ENCODE measurements at regions not wholly inside any gene's neighbourhood (a gene's known extent, or its start where the extent isn't known, plus 50 kb on each side); places are given as distances from the start of the nearest gene placed in this dataset.
A peak's percentile ranks its signal among the peaks of the same experiment; 100 is the strongest.

DNA sequence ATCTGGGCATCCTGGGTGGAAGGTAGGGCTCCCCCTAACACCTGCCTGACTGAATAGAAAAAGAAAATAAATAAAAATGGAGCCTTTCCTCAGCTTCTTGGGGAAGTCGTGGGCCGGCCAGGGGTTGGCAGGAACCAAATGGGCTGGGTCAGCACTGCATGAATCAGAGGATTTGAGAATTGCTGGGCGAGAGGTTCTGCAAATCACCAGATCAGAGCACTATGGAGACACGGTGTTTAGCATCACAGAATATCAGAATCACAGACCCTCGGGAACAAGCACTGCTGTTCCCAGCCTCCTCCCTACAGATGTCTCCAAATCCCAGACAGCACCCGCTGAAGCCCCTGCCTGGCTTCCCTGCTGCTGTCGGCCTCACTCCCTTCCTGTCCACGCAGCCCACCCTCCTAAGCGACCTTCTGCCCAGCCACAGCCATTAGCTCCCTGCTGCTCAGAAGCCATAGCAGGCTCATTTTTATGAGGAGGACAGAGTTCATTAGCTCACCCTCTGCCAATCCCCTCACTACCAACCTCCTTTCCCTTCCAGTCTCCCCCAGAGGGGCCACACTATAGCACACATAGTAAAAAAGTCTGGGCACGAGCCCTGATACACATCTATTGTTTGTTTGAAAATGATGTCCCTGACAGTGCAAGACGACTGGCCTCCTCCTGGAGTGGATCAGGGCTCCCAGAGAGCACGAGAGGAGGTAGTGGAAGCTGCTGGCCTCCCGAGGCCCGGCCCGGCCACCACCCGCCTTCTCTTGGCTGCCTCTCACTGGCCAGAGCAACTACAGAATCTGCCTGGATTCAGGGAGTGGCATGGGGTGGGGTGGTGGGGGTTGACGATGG, 64.6 kb upstream of the TAF1B start:
- Mint-ChIP-seq H3K36me3 (no peaks in the 10 kb centered on the region), H3K27me3 (peaks cover 2% of the 10 kb centered on the region), H3K4me3 (no peak overlapping the region), H3K27ac (peak overlapping the region; percentile 30), H3K9me3 (no peaks in the 10 kb centered on the region), H3K4me1 (peaks cover 40% of the 10 kb centered on the region)
- no peak for DNase-seq
- no peak for ATAC-seq (ENCODE audit: low read depth)
- POLR2A ChIA-PET: interaction anchor here (0.8 to 1.6 kb wide), 2 partner anchors 21 to 148 kb away, joined by 3 to 8 read pairs; partner anchors contain the start of gene YWHAQ

GRCh38 chr2:9779596-9780264, 63.5 kb upstream of the TAF1B start:
- POLR2A ChIA-PET: interaction anchor here (1.1 to 1.6 kb wide), 2 partner anchors 20 to 76 kb away, joined by 6 to 8 read pairs; no protein-coding TSS in a partner anchor

DNA sequence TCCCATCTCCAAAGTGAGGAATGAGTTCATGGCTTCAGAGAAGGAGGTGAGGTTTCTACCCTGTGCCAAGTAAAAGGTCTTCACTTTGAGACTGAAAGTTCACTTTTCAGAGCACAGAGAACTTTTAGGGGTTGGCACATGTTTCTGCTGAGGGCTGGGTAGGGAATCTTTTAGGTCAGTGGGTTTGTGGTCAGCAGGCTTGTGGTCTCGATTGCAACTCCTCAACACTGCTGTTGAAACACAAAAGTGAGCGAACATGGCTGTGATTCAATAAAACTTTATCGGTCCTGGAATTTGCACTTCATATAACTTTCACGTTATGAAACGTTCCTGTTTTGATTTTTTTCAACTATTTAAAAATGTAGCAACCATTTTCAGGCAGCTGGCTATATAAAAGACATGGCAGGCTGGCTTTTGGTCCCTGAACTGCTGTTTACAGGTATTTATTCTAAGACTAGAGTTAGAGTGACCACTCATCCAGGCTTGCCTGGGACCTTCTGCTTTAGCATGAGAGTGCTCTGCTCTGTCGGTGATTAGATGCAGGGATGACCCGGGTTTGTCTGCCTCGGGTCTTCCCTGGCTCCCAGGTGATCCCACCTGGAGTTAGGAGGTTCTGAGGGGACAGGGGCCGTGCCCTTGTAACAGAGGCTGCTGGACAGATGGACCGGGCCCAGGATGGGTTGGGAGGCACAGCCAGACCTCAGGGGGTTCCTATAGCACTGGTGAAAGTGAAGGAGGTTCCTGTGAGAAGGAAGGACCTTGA, 62.7 kb upstream of the TAF1B start:
- peaks cover 2% of the 10 kb centered on the region for H3K27me3 Mint-ChIP-seq
- peaks cover 40% of the 10 kb centered on the region for H3K4me1 Mint-ChIP-seq
- DNase-seq (no peak), ATAC-seq (ENCODE audit: low read depth) (no peak)
- no peaks in the 10 kb centered on the region for H3K36me3 Mint-ChIP-seq
- no peaks in the 10 kb centered on the region for H3K9me3 Mint-ChIP-seq
- POLR2A ChIA-PET: interaction anchor here (1.1 to 1.6 kb wide), 2 partner anchors 19 to 77 kb away, joined by 6 to 8 read pairs; no protein-coding TSS in a partner anchor
- peak overlapping the region; percentile 79 for H3K4me3 Mint-ChIP-seq
- H3K27ac Mint-ChIP-seq: peak overlapping the region; percentile 81

More at GRCh38 chr2:9779596-9780264, 63.5 kb upstream of the TAF1B start:
- Mint-ChIP-seq H3K4me1 (peaks cover 40% of the 10 kb centered on the region), H3K9me3 (no peaks in the 10 kb centered on the region), H3K4me3 (peak overlapping the region; percentile 79), H3K27me3 (peaks cover 2% of the 10 kb centered on the region), H3K36me3 (no peaks in the 10 kb centered on the region), H3K27ac (peak overlapping the region; percentile 81)
- peak; percentile 69 for DNase-seq
- peak; percentile 82 for ATAC-seq (ENCODE audit: low read depth)

GRCh38 chr2:9781252-9781651, 62.0 kb upstream of the TAF1B start:
- H3K4me1 Mint-ChIP-seq: peaks cover 40% of the 10 kb centered on the region
- POLR2A ChIA-PET: interaction anchor here (1.9 kb wide), 1 partner anchor 18 kb away, joined by 8 read pairs; no protein-coding TSS in a partner anchor

GRCh38 chr2:9782197-9782719, 61.0 kb upstream of the TAF1B start:
- Mint-ChIP-seq H3K4me1 (peaks cover 41% of the 10 kb centered on the region), H3K4me3 (peak overlapping the region; percentile 57), H3K27ac (peak overlapping the region; percentile 93), H3K36me3 (no peaks in the 10 kb centered on the region), H3K27me3 (peaks cover 5% of the 10 kb centered on the region), H3K9me3 (no peaks in the 10 kb centered on the region)
- ATAC-seq (ENCODE audit: low read depth): peak; percentile 67
- peak; percentile 56 for DNase-seq
- POLR2A ChIA-PET: interaction anchor here (0.7 to 1.9 kb wide), 6 partner anchors 11 to 359 kb away, joined by 3 to 8 read pairs (median 4); partner anchors contain the start of genes CPSF3, ITGB1BP1, TAF1B and YWHAQ

More at GRCh38 chr2:9781252-9781651, 62.0 kb upstream of the TAF1B start:
- ATAC-seq (ENCODE audit: low read depth) (no peak), DNase-seq (no peak)
- no peaks in the 10 kb centered on the region for H3K27me3 Mint-ChIP-seq
- no peaks in the 10 kb centered on the region for H3K36me3 Mint-ChIP-seq
- H3K27ac Mint-ChIP-seq: no peak overlapping the region
- no peak overlapping the region for H3K4me3 Mint-ChIP-seq
- H3K9me3 Mint-ChIP-seq: no peaks in the 10 kb centered on the region

- peaks cover 12% of the 10 kb centered on the region for H3K27me3 Mint-ChIP-seq
These were observed 53.9 kb upstream of the TAF1B start for GRCh38 chr2:9789371-9789770.

GRCh38 chr2:9790702-9791225, 52.5 kb upstream of the TAF1B start:
- POLR2A ChIA-PET: no interaction called here
- no peaks in the 10 kb centered on the region for H3K36me3 Mint-ChIP-seq
- ATAC-seq (ENCODE audit: low read depth) (no peak), DNase-seq (no peak)
- peaks cover 12% of the 10 kb centered on the region for H3K27me3 Mint-ChIP-seq
- H3K27ac Mint-ChIP-seq: no peak overlapping the region
- H3K4me3 Mint-ChIP-seq: no peak overlapping the region
- peaks cover 3% of the 10 kb centered on the region for H3K9me3 Mint-ChIP-seq
- H3K4me1 Mint-ChIP-seq: peaks cover 3% of the 10 kb centered on the region

More at GRCh38 chr2:9789371-9789770, 53.9 kb upstream of the TAF1B start:
- H3K4me1 Mint-ChIP-seq: peaks cover 3% of the 10 kb centered on the region
- H3K9me3 Mint-ChIP-seq: peaks cover 3% of the 10 kb centered on the region
- no peak overlapping the region for H3K27ac Mint-ChIP-seq
- H3K4me3 Mint-ChIP-seq: no peak overlapping the region
- DNase-seq (no peak), ATAC-seq (ENCODE audit: low read depth) (no peak)
- no peaks in the 10 kb centered on the region for H3K36me3 Mint-ChIP-seq
- POLR2A ChIA-PET: no interaction called here

GRCh38 chr2:9791711-9792110, 51.6 kb upstream of the TAF1B start:
- POLR2A ChIA-PET: interaction anchor here (1.8 kb wide), 1 partner anchor 9 kb away, joined by 4 read pairs; no protein-coding TSS in a partner anchor

DNA sequence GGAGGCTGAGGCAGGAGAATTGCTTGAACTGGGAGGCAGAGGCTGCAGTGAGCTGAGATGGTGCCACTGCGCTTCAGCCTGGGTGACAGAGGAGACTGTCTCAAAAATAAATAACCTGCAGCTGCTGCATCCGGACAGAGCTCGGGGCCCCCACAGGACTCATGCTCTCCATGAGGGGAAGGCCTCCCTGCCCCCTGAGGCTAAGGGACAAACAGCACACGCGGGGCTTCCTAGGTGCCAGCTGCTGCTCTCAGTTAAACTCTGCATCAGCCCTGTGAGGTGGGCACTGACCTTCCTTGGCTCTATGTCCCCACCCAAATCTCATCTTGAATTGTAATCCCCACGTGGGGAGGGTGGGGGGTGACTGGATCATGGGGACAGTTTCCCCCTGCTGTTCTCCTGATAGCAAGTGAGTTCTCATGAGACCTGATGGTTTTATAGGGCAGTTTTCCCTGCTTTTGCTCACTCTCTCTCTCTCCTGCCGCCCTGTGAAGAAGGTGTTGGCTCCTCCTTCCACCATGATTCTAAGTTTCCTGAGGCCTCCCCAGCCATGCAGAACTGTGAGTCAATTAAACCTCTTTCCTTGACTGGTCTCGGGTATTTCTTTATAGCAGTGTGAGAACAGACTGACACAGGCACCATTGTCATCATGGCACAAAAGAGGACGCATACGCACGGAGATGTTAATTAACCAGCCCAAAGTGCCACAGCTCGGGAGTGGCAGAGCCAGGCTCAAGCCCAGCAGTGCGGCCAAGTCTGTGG, 49.9 kb upstream of the TAF1B start:
- DNase-seq (no peak), ATAC-seq (ENCODE audit: low read depth) (no peak)
- Mint-ChIP-seq H3K4me3 (no peak overlapping the region), H3K27ac (no peak overlapping the region), H3K4me1 (peaks cover 4% of the 10 kb centered on the region), H3K36me3 (no peaks in the 10 kb centered on the region), H3K27me3 (peaks cover 7% of the 10 kb centered on the region), H3K9me3 (no peaks in the 10 kb centered on the region)
- POLR2A ChIA-PET: interaction anchor here (1.8 kb wide), 1 partner anchor 11 kb away, joined by 4 read pairs; no protein-coding TSS in a partner anchor

More at GRCh38 chr2:9791711-9792110, 51.6 kb upstream of the TAF1B start:
- Mint-ChIP-seq H3K9me3 (peaks cover 3% of the 10 kb centered on the region), H3K27ac (peak overlapping the region; percentile 16), H3K36me3 (no peaks in the 10 kb centered on the region), H3K27me3 (peaks cover 12% of the 10 kb centered on the region), H3K4me3 (no peak overlapping the region), H3K4me1 (peaks cover 3% of the 10 kb centered on the region)
- no peak for ATAC-seq (ENCODE audit: low read depth)
- DNase-seq: no peak

Data from activated naive CD8-positive, alpha-beta T cell treated with anti-CD3 and anti-CD28 coated beads, Interleukin-2, amount 10 ng/mL, durations not matched to agents 7 days and 5 days (primary cell).